Fibroblast of pulmonary artery (primary cell): ENCODE measurements at regions not wholly inside any gene's neighbourhood (a gene's known extent, or its start where the extent isn't known, plus 50 kb on each side); places are given as distances from the start of the nearest gene placed in this dataset.

ENCODE experiments used
- DNase-seq: peaks from one replicate; pipeline ENCODE4 v3.0.0-alpha.2; 2010; ENCODE audit warnings: low read depth
- H3K4me3 ChIP-seq: replicated peaks from 2 replicates; pipeline ENCODE4 v1.5.1; 2011; ENCODE audit warnings: low read depth, mild to moderate bottlenecking, control low read depth, low read length, moderate library complexity
- TF ChIP-seq, protein P1 (sequence below): IDR thresholded peaks from 2 replicates; pipeline ENCODE4 v1.5.1; 2011; ENCODE audit warnings: mild to moderate bottlenecking, control low read depth, low read length, inconsistent platforms; ENCODE audit errors: missing control alignments

GRCh38 chr1:214899908-214900460 lies 182.6 kb upstream of the KCNK2 start:
- peak; percentile 2 for DNase-seq
- H3K4me3 ChIP-seq: no peak overlapping the region
- TF ChIP-seq, protein P1, sequence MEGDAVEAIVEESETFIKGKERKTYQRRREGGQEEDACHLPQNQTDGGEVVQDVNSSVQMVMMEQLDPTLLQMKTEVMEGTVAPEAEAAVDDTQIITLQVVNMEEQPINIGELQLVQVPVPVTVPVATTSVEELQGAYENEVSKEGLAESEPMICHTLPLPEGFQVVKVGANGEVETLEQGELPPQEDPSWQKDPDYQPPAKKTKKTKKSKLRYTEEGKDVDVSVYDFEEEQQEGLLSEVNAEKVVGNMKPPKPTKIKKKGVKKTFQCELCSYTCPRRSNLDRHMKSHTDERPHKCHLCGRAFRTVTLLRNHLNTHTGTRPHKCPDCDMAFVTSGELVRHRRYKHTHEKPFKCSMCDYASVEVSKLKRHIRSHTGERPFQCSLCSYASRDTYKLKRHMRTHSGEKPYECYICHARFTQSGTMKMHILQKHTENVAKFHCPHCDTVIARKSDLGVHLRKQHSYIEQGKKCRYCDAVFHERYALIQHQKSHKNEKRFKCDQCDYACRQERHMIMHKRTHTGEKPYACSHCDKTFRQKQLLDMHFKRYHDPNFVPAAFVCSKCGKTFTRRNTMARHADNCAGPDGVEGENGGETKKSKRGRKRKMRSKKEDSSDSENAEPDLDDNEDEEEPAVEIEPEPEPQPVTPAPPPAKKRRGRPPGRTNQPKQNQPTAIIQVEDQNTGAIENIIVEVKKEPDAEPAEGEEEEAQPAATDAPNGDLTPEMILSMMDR: no peak

DNA sequence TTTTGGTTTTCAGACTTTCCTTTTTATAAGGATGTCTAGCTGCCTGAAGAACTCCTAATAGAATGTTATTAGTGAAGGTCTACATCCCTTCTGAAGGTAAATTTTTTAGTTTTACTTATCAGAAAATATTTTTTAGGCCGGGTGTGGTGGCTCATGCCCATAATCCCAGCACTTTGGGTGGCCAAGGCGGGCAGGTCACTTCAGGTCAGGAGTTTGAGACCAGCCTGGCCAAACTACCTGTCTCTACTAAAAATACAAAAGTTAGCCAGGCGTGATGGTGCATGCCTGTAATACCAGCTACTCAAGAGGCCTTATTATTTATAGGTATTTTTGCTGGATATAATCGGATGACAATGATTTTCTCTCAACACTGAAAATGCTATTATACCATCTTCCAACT lies 181.9 kb upstream of the KCNK2 start:
- TF ChIP-seq, protein P1: no peak
- H3K4me3 ChIP-seq: no peak overlapping the region
- no peak for DNase-seq

DNA sequence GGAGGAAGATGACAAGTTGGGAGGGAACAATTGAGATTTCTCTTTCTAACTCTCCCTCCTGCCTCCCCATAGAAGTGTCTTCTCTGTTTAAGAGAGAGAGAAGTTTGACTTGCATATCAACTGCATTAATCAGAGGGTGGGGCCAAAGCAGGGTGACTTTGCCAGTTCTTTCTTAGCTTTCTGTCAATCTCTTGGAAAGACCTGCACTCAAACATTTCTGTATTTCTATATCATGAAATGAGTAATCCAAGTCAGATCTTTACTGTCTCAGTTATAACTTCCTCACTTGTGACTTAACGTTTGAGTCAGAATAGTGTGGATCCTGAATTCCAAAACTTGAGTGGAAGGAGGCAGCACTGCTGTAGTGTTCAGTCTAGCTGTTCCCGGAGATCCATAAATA lies 180.8 kb upstream of the KCNK2 start:
- TF ChIP-seq, protein P1: no peak
- peak; percentile 39 for DNase-seq
- no peak overlapping the region for H3K4me3 ChIP-seq

- H3K4me3 ChIP-seq: no peak overlapping the region
- TF ChIP-seq, protein P1: no peak
- peak; percentile 40 for DNase-seq
Measured at GRCh38 chr1:214902636-214903320, 179.8 kb upstream of the KCNK2 start.

- TF ChIP-seq, protein P1: no peak
- H3K4me3 ChIP-seq: no peak overlapping the region
- DNase-seq: no peak
Measured at GRCh38 chr1:214912127-214912526, 170.4 kb upstream of the KCNK2 start.

DNA sequence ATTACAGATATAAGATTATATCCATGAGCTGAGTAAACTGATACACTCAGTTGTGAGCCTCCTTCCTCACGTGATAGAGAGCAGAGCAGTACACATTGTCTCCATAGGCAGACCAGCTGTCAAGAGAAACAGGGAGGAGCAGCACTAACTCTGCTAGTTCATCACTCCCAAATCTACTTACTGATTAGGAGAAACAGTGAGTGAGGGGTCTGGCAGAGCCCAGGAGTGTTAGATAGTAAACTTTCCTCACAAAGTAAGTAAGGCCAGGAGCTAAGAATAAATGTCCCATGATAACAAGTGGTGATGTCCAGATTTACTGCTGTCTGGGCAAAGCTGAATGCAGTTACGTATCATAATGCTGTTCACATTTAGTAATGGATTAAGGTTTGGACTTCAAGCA lies 168.6 kb upstream of the KCNK2 start:
- TF ChIP-seq, protein P1: no peak
- DNase-seq: no peak
- no peak overlapping the region for H3K4me3 ChIP-seq

- TF ChIP-seq, protein P1: no peak
- no peak overlapping the region for H3K4me3 ChIP-seq
Measured at GRCh38 chr1:214917081-214917635, 165.4 kb upstream of the KCNK2 start.

More at GRCh38 chr1:214917081-214917635, 165.4 kb upstream of the KCNK2 start:
- DNase-seq: no peak
